ENCODE measurements at regions not wholly inside any gene's neighbourhood (a gene's known extent, or its start where the extent isn't known, plus 50 kb on each side); places are given as distances from the start of the nearest gene placed in this dataset.

DNA sequence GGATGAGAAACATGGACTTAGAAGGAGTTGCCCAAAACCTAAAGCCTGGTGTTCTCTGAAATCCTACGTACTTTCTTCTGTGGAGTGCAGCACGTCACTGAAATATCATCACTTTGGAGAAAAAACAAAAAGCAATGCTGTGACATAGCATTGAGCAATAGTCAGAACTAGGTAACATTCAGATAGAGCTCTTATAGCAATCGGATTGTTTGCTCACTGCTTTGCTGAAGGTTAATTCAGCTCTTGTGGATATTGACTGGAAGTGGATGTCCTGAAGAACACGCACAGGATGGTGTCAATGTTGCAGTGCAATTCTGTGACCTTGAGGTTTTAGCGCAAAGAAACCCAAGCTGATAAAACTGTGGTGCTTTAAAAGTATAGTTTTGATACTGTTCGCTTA is 114.2 kb upstream of the GRXCR1 start:
- Histone ChIP-seq H3K9ac (ENCODE audit: low read length) (no peak overlapping the region), H3K9me2 (ENCODE audit: insufficient read depth, low read length) (no peaks in the 10 kb centered on the region), H3K27me3 (ENCODE audit: insufficient read depth, low read depth, low read length) (no peaks in the 10 kb centered on the region), H2AFZ (ENCODE audit: low read depth, low read length) (no peak overlapping the region), H3K9me3 (ENCODE audit: low read length) (no peaks in the 10 kb centered on the region), H3K4me2 (ENCODE audit: low read length) (no peak overlapping the region), H4K20me1 (ENCODE audit: insufficient read depth) (no peaks in the 10 kb centered on the region), H3K79me2 (replicated peaks; ENCODE audit: insufficient read depth, low read length) (no peaks in the 10 kb centered on the region), H3K4me3 (ENCODE audit: low read length) (no peak overlapping the region), H3K36me3 (ENCODE audit: insufficient read depth, low read length) (no peaks in the 10 kb centered on the region), H3K27ac (ENCODE audit: low read length) (no peak overlapping the region), H3F3A (ENCODE audit: insufficient read depth, low read length, poor library complexity, severe bottlenecking) (no peaks in the 10 kb centered on the region)
- TF ChIP-seq POLR2AphosphoS5 (IDR thresholded peaks at IDR 0.05) (no peak), SMC3 (conservative IDR thresholded peaks at IDR 0.05; ENCODE audit: poor library complexity) (no peak), TAF1 (IDR thresholded peaks at IDR 0.05; ENCODE audit: low read depth) (no peak), EZH2 (IDR thresholded peaks at IDR 0.05; ENCODE audit: borderline replicate concordance, insufficient read depth, low read length, poor library complexity, severe bottlenecking) (no peak)
- TF ChIP-seq, protein P1, sequence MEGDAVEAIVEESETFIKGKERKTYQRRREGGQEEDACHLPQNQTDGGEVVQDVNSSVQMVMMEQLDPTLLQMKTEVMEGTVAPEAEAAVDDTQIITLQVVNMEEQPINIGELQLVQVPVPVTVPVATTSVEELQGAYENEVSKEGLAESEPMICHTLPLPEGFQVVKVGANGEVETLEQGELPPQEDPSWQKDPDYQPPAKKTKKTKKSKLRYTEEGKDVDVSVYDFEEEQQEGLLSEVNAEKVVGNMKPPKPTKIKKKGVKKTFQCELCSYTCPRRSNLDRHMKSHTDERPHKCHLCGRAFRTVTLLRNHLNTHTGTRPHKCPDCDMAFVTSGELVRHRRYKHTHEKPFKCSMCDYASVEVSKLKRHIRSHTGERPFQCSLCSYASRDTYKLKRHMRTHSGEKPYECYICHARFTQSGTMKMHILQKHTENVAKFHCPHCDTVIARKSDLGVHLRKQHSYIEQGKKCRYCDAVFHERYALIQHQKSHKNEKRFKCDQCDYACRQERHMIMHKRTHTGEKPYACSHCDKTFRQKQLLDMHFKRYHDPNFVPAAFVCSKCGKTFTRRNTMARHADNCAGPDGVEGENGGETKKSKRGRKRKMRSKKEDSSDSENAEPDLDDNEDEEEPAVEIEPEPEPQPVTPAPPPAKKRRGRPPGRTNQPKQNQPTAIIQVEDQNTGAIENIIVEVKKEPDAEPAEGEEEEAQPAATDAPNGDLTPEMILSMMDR (IDR thresholded peaks at IDR 0.05; ENCODE audit: poor library complexity, severe bottlenecking), result no peak
- TF ChIP-seq, protein P2, sequence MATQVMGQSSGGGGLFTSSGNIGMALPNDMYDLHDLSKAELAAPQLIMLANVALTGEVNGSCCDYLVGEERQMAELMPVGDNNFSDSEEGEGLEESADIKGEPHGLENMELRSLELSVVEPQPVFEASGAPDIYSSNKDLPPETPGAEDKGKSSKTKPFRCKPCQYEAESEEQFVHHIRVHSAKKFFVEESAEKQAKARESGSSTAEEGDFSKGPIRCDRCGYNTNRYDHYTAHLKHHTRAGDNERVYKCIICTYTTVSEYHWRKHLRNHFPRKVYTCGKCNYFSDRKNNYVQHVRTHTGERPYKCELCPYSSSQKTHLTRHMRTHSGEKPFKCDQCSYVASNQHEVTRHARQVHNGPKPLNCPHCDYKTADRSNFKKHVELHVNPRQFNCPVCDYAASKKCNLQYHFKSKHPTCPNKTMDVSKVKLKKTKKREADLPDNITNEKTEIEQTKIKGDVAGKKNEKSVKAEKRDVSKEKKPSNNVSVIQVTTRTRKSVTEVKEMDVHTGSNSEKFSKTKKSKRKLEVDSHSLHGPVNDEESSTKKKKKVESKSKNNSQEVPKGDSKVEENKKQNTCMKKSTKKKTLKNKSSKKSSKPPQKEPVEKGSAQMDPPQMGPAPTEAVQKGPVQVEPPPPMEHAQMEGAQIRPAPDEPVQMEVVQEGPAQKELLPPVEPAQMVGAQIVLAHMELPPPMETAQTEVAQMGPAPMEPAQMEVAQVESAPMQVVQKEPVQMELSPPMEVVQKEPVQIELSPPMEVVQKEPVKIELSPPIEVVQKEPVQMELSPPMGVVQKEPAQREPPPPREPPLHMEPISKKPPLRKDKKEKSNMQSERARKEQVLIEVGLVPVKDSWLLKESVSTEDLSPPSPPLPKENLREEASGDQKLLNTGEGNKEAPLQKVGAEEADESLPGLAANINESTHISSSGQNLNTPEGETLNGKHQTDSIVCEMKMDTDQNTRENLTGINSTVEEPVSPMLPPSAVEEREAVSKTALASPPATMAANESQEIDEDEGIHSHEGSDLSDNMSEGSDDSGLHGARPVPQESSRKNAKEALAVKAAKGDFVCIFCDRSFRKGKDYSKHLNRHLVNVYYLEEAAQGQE (IDR thresholded peaks at IDR 0.05; ENCODE audit: borderline replicate concordance), result no peak

DNA sequence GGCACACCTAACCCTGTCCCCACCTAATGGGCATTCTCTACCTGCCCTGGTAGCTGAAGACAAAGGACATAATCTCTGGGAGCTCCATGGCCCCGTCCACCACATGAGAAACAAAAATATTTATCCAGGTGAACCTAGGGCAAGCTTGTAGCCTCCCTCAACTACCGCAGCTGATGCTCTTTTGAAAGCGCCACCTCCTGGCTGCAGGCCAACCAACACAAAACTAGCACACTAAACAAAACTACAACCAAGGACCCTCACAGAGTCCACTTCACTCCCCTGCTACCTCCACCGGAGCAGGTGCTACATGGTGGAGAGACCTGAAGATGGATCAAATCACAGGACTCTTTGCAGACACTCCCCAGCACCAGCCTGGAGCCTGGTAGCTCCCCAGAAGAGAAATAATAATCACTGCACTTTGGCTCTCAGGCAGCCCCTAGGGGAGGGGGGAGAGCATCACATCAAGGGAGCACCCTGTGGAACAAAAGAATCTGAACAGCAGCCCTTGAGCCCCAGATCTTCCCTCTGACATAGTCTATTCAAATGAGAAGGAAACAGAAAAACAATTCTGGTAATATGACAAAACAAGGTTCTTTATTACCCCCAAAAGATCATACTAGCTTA is 111.3 kb upstream of the ATP8A1 start:
- Histone ChIP-seq H3K36me3 (ENCODE audit: insufficient read depth, low read length) (no peaks in the 10 kb centered on the region), H3K79me2 (replicated peaks; ENCODE audit: insufficient read depth, low read length) (no peaks in the 10 kb centered on the region), H3F3A (ENCODE audit: insufficient read depth, low read length, poor library complexity, severe bottlenecking) (no peaks in the 10 kb centered on the region), H3K4me3 (ENCODE audit: low read length) (no peak overlapping the region), H2AFZ (ENCODE audit: low read depth, low read length) (no peak overlapping the region), H3K4me2 (ENCODE audit: low read length) (no peak overlapping the region), H3K9me2 (ENCODE audit: insufficient read depth, low read length) (no peaks in the 10 kb centered on the region), H3K27me3 (ENCODE audit: insufficient read depth, low read depth, low read length) (no peaks in the 10 kb centered on the region), H3K9me3 (ENCODE audit: low read length) (no peaks in the 10 kb centered on the region), H3K9ac (ENCODE audit: low read length) (no peak overlapping the region), H4K20me1 (ENCODE audit: insufficient read depth) (no peaks in the 10 kb centered on the region), H3K27ac (ENCODE audit: low read length) (no peak overlapping the region)
- TF ChIP-seq, protein P1 (IDR thresholded peaks at IDR 0.05; ENCODE audit: poor library complexity, severe bottlenecking), result no peak
- TF ChIP-seq EP300 (conservative IDR thresholded peaks at IDR 0.05; ENCODE audit: poor library complexity, severe bottlenecking), result no peak
